Panc1 (cell line): ENCODE measurements at regions not wholly inside any gene's neighbourhood (a gene's known extent, or its start where the extent isn't known, plus 50 kb on each side); places are given as distances from the start of the nearest gene placed in this dataset.

Source experiments
- ATAC-seq: fragments of 200-7000 bp; cut with Tn5 transposase; 2 replicates; pipeline ENCODE4 v1.9.1; 2020; ENCODE audit warnings: mild to moderate bottlenecking, moderate library complexity
- BruUV-seq: library from RNA; stranded (reverse); fragments of 400-500 nt; replicated peaks from 2 replicates; lab custom pipeline; 2021; lab: Mats Ljungman, UMichigan
- CTCF ChIA-PET: fragments of 300-600 bp; sonication (Branson Sonifier 250); formaldehyde crosslinking; loops from one replicate; lab custom pipeline; 2022; ENCODE audit warnings: antibody characterized with exemption; lab: Charles Lee
- POLR2A ChIA-PET: fragments of 300-600 bp; sonication (Branson Sonifier 250); formaldehyde crosslinking; loops from one replicate; lab custom pipeline; 2022; ENCODE audit warnings: antibody characterized with exemption; lab: Charles Lee
- DNase-seq: peaks from one replicate; pipeline ENCODE4 v3.0.0-alpha.2; 2010; ENCODE audit warnings: low read depth, low spot score
- H3K27ac ChIP-seq: 2 replicates; pipeline ENCODE4 v1.5.1; 2011; ENCODE audit warnings: mild to moderate bottlenecking, low read length, inconsistent platforms
- H3K27me3 ChIP-seq: fragments of 200-500 bp; sonication (Bioruptor generic); 2 replicates; pipeline ENCODE4 v1.6.0; 2014; ENCODE audit warnings: low read length, inconsistent platforms; ENCODE audit not compliant: control insufficient read depth, insufficient read depth
- H3K36me3 ChIP-seq: fragments of 200-500 bp; sonication (Bioruptor generic); 2 replicates; pipeline ENCODE4 v1.5.1; 2014; ENCODE audit warnings: inconsistent platforms, mild to moderate bottlenecking, low read length, moderate library complexity; ENCODE audit not compliant: control insufficient read depth, insufficient read depth
- H3K4me1 ChIP-seq: 2 replicates; pipeline ENCODE4 v1.5.1; 2011; ENCODE audit warnings: inconsistent platforms, mild to moderate bottlenecking, low read length, moderate library complexity; ENCODE audit not compliant: control insufficient read depth, insufficient read depth
- H3K4me3 ChIP-seq, 2 experiments: 2 replicates each; pipeline ENCODE4 v1.5.1; 2011 to 2012; ENCODE audit warnings: low read depth in 2 of 2, low read length in 2 of 2, mild to moderate bottlenecking in 2 of 2, inconsistent platforms in 1 of 2, moderate library complexity in 1 of 2
- H3K9me3 ChIP-seq: fragments of 200-500 bp; sonication (Bioruptor generic); 2 replicates; pipeline ENCODE4 v1.5.1; 2014; ENCODE audit warnings: low read depth, mild to moderate bottlenecking, inconsistent platforms, low read length, moderate library complexity; ENCODE audit not compliant: control insufficient read depth, insufficient read depth
- POLR2AphosphoS5 ChIP-seq: IDR thresholded peaks from 2 replicates; pipeline ENCODE4 v1.6.1; 2012; ENCODE audit warnings: mild to moderate bottlenecking, low read depth, low read length, moderate library complexity
- REST ChIP-seq, 2 experiments: IDR thresholded peaks; 2 replicates each; pipeline ENCODE4 v1.6.1; 2011 to 2012; ENCODE audit warnings: low read depth in 2 of 2, control low read depth in 1 of 2, low read length in 1 of 2, mild to moderate bottlenecking in 1 of 2, moderate library complexity in 1 of 2; ENCODE audit not compliant: insufficient read depth in 1 of 2
- SIN3A ChIP-seq: IDR thresholded peaks from 2 replicates; pipeline ENCODE4 v1.6.1; 2012; ENCODE audit warnings: low read depth, mild to moderate bottlenecking, low read length, moderate library complexity, borderline replicate concordance; ENCODE audit not compliant: insufficient read depth
- TCF7L2 ChIP-seq: IDR thresholded peaks from 2 replicates; pipeline ENCODE4 v1.6.1; 2011; ENCODE audit warnings: mild to moderate bottlenecking, low read depth, low read length, inconsistent platforms
- in situ Hi-C: cut with HindIII; loops from 2 replicates; pipeline ENCODE4 v1.10.0; 2016; ENCODE audit warnings: low sequenced_read_pairs, low pct_unique_long_range_greater_than_20kb
- intact Hi-C: fragments of 100-400 bp; cut with micrococcal nuclease; formaldehyde crosslinking; loops from one replicate; pipeline ENCODE4 v1.10.0; 2022; ENCODE audit not compliant: unreplicated experiment
- TF ChIP-seq, protein P1 (sequence below): fragments of 450-650 bp; IDR thresholded peaks from 2 replicates; pipeline ENCODE4 v1.5.1; 2017; ENCODE audit warnings: mild to moderate bottlenecking

GRCh38 chr4:112979881-112980421 lies 69.5 kb upstream of the ANK2 start:
- in situ Hi-C loops = no loop called here
- no peaks in the 10 kb centered on the region for H3K4me1 ChIP-seq
- no peak overlapping the region for H3K27ac ChIP-seq
- BruUV-seq = no TSS peak
- intact Hi-C loops = no loop called here
- POLR2A ChIA-PET = no interaction called here
- H3K27me3 ChIP-seq = no peaks in the 10 kb centered on the region
- DNase-seq = no peak
- no peaks in the 10 kb centered on the region for H3K36me3 ChIP-seq
- no peaks in the 10 kb centered on the region for H3K9me3 ChIP-seq
- ATAC-seq = no peak
- no peak overlapping the region for H3K4me3 ChIP-seq
- TF ChIP-seq TCF7L2 = no peak
- TF ChIP-seq, protein P1, sequence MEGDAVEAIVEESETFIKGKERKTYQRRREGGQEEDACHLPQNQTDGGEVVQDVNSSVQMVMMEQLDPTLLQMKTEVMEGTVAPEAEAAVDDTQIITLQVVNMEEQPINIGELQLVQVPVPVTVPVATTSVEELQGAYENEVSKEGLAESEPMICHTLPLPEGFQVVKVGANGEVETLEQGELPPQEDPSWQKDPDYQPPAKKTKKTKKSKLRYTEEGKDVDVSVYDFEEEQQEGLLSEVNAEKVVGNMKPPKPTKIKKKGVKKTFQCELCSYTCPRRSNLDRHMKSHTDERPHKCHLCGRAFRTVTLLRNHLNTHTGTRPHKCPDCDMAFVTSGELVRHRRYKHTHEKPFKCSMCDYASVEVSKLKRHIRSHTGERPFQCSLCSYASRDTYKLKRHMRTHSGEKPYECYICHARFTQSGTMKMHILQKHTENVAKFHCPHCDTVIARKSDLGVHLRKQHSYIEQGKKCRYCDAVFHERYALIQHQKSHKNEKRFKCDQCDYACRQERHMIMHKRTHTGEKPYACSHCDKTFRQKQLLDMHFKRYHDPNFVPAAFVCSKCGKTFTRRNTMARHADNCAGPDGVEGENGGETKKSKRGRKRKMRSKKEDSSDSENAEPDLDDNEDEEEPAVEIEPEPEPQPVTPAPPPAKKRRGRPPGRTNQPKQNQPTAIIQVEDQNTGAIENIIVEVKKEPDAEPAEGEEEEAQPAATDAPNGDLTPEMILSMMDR = no peak
- TF ChIP-seq REST (IDR thresholded peaks at IDR 0.05; ENCODE audit: insufficient read depth in 1 of 2, low read depth in 2 of 2, low read length in 1 of 2) = no peak
- no peak for TF ChIP-seq POLR2AphosphoS5
- no peak for TF ChIP-seq SIN3A
- CTCF ChIA-PET = no interaction called here

DNA sequence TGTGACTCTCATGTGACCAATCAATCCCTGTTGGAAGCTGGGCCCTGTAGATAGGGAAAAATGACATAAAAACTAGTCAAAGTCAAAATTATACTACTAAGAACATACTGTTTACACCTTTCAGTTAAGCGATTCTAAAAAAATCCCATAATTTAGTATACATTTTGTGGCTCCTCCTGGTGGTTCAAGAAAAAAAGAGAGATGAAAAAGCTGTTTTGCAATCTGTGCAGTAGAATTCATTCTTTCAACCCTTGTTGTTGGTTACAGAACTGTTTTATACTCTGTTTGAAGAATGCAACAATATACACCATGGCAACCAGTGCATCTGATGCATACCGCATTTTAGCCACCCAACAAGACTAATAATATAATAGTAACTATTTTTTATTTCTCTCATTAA lies 66.8 kb upstream of the ANK2 start:
- ChIA-PET POLR2A (no interaction called here), CTCF (no interaction called here)
- Histone ChIP-seq H3K9me3 (no peaks in the 10 kb centered on the region), H3K4me3 (no peak overlapping the region), H3K27me3 (no peaks in the 10 kb centered on the region), H3K27ac (no peak overlapping the region), H3K36me3 (no peaks in the 10 kb centered on the region), H3K4me1 (no peaks in the 10 kb centered on the region)
- in situ Hi-C loops (no loop called here), intact Hi-C loops (no loop called here)
- no peak for ATAC-seq
- no peak for DNase-seq
- TF ChIP-seq POLR2AphosphoS5 (no peak), REST (IDR thresholded peaks at IDR 0.05; ENCODE audit: insufficient read depth in 1 of 2, low read depth in 2 of 2, low read length in 1 of 2) (no peak), SIN3A (no peak)
- no TSS peak for BruUV-seq
